PC-9 (cell line): ENCODE measurements at regions not wholly inside any gene's neighbourhood (a gene's known extent, or its start where the extent isn't known, plus 50 kb on each side); places are given as distances from the start of the nearest gene placed in this dataset.
A peak's percentile ranks its signal among the peaks of the same experiment; 100 is the strongest.

Source experiments
- BruUV-seq: library from RNA; stranded (reverse); fragments of 400-500 nt; replicated peaks from 2 replicates; lab custom pipeline; 2021; lab: Mats Ljungman, UMichigan
- CTCF ChIA-PET: fragments of 300-600 bp; sonication (Branson Sonifier 250); formaldehyde crosslinking; loops from one replicate; lab custom pipeline; 2022; ENCODE audit warnings: antibody characterized with exemption; lab: Charles Lee
- POLR2A ChIA-PET: fragments of 300-600 bp; sonication (Branson Sonifier 250); formaldehyde crosslinking; loops from one replicate; lab custom pipeline; 2022; ENCODE audit warnings: antibody characterized with exemption; ENCODE audit not compliant: unreplicated experiment; lab: Charles Lee
- DNase-seq, 2 experiments: peaks; one replicate each; pipeline versions ENCODE4 v3.0.0 to v3.0.0-alpha.2; 2015 to 2022; ENCODE audit warnings: mixed read lengths in 1 of 2
- H2AFZ ChIP-seq: fragments of 200-600 bp; sonication (generic); 2 replicates; pipeline ENCODE4 v1.8.1; 2017; ENCODE audit warnings: antibody characterized with exemption
- H3F3A ChIP-seq: fragments of 200-600 bp; sonication (generic); 2 replicates; pipeline ENCODE4 v1.8.1; 2017; ENCODE audit warnings: antibody characterized with exemption, mild to moderate bottlenecking, low read depth; ENCODE audit not compliant: insufficient read depth
- H3K27ac ChIP-seq: fragments of 200-600 bp; sonication (generic); 2 replicates; pipeline ENCODE4 v1.6.1; 2016; ENCODE audit warnings: mixed run types
- H3K27me3 ChIP-seq: fragments of 200-600 bp; sonication (generic); 2 replicates; pipeline ENCODE4 v1.6.1; 2016; ENCODE audit warnings: low read depth, mixed run types; ENCODE audit not compliant: insufficient read depth
- H3K36me3 ChIP-seq: fragments of 200-600 bp; sonication (generic); 2 replicates; pipeline ENCODE4 v1.6.1; 2016; ENCODE audit warnings: low read depth, mixed run types
- H3K4me1 ChIP-seq: fragments of 200-600 bp; sonication (generic); replicated peaks from 2 replicates; pipeline ENCODE4 v1.6.1; 2016; ENCODE audit warnings: mixed run types; ENCODE audit not compliant: insufficient read depth
- H3K4me2 ChIP-seq: fragments of 200-600 bp; sonication (generic); 2 replicates; pipeline ENCODE4 v1.6.1; 2017; ENCODE audit warnings: mixed run types
- H3K4me3 ChIP-seq: fragments of 200-600 bp; sonication (generic); 2 replicates; pipeline ENCODE4 v1.6.1; 2016; ENCODE audit warnings: mixed run types
- H3K79me2 ChIP-seq: fragments of 200-600 bp; sonication (generic); 2 replicates; pipeline ENCODE4 v1.6.1; 2017; ENCODE audit warnings: low read depth, mixed run types
- H3K9me2 ChIP-seq: fragments of 200-600 bp; sonication (generic); 2 replicates; pipeline ENCODE4 v1.8.1; 2017; ENCODE audit warnings: mild to moderate bottlenecking; ENCODE audit not compliant: insufficient read depth
- H3K9me3 ChIP-seq: fragments of 200-600 bp; sonication (generic); 2 replicates; pipeline ENCODE4 v1.8.1; 2016; ENCODE audit warnings: low read depth; ENCODE audit not compliant: insufficient read depth
- H4K20me1 ChIP-seq: fragments of 200-600 bp; sonication (generic); 2 replicates; pipeline ENCODE4 v1.8.1; 2017; ENCODE audit not compliant: insufficient read depth
- CTCF ChIP-seq: fragments of 200-600 bp; sonication (generic); conservative IDR thresholded peaks from 2 replicates; pipeline ENCODE4 v1.6.1; 2017; ENCODE audit warnings: mixed run types, antibody characterized with exemption, mild to moderate bottlenecking, moderate library complexity
- EZH2 ChIP-seq: fragments of 200-600 bp; sonication (generic); IDR thresholded peaks from 2 replicates; pipeline ENCODE4 v1.8.0; 2017; ENCODE audit warnings: antibody characterized with exemption, low read depth
- intact Hi-C: fragments of 100-400 bp; cut with micrococcal nuclease; formaldehyde crosslinking; loops from one replicate; pipeline ENCODE4 v1.10.0; 2022; ENCODE audit not compliant: unreplicated experiment

GRCh38 chr1:234983564-234984238 is 144.9 kb downstream of the TOMM20 start:
- H3K79me2 ChIP-seq = no peaks in the 10 kb centered on the region; the same call in 1 of the 2 replicates
- no peaks in the 10 kb centered on the region for H4K20me1 ChIP-seq
- CTCF ChIA-PET = no interaction called here
- H3K4me1 ChIP-seq = peaks cover 98% of the 10 kb centered on the region
- H3K9me3 ChIP-seq = no peaks in the 10 kb centered on the region
- POLR2A ChIA-PET = interaction anchor here (0.7 to 0.8 kb wide), 2 partner anchors 14 to 26 kb away, joined by 3 read pairs; no protein-coding TSS in a partner anchor
- TF ChIP-seq EZH2 = no peak
- TF ChIP-seq CTCF = no peak
- no TSS peak for BruUV-seq
- peak overlapping the region; percentile 14 for H3K4me2 ChIP-seq
- H3K27ac ChIP-seq = peak overlapping the region; percentile 99
- H3K27me3 ChIP-seq = no peaks in the 10 kb centered on the region
- no peak for DNase-seq
- intact Hi-C loops = no loop called here
- no peaks in the 10 kb centered on the region for H3K9me2 ChIP-seq
- no peaks in the 10 kb centered on the region for H3K36me3 ChIP-seq
- no peak overlapping the region for H3K4me3 ChIP-seq
- H2AFZ ChIP-seq = no peak overlapping the region
- H3F3A ChIP-seq = peaks cover 86% of the 10 kb centered on the region

GRCh38 chr1:234981758-234982157 is 146.9 kb downstream of the TOMM20 start:
- Histone ChIP-seq H3K36me3 (no peaks in the 10 kb centered on the region), H3K4me3 (peak overlapping the region; percentile 24; the same call in 1 of the 2 replicates), H3K27ac (peak overlapping the region; percentile 99), H3F3A (peaks cover 78% of the 10 kb centered on the region), H3K4me1 (peaks cover 98% of the 10 kb centered on the region), H3K9me3 (no peaks in the 10 kb centered on the region), H4K20me1 (no peaks in the 10 kb centered on the region), H3K79me2 (peaks cover 9% of the 10 kb centered on the region), H3K27me3 (no peaks in the 10 kb centered on the region), H3K4me2 (peak overlapping the region; percentile 68), H3K9me2 (no peaks in the 10 kb centered on the region), H2AFZ (no peak overlapping the region)
- BruUV-seq = no TSS peak
- CTCF ChIA-PET = no interaction called here
- intact Hi-C loops = no loop called here
- POLR2A ChIA-PET = interaction anchor here (0.6 kb wide), 1 partner anchor 59 kb away, joined by 5 read pairs; no protein-coding TSS in a partner anchor
- no peak for DNase-seq
- TF ChIP-seq CTCF (no peak), EZH2 (no peak)

GRCh38 chr1:234980645-234981396 is 147.8 kb downstream of the TOMM20 start:
- Histone ChIP-seq H3K9me3 (no peaks in the 10 kb centered on the region), H3K4me2 (peak overlapping the region; percentile 68), H3K36me3 (no peaks in the 10 kb centered on the region), H2AFZ (peak overlapping the region; percentile 24; the same call in 1 of the 2 replicates), H3K79me2 (peaks cover 17% of the 10 kb centered on the region), H3F3A (peaks cover 77% of the 10 kb centered on the region), H3K27ac (peak overlapping the region; percentile 99), H3K27me3 (no peaks in the 10 kb centered on the region), H3K4me1 (peaks cover 100% of the 10 kb centered on the region), H3K9me2 (no peaks in the 10 kb centered on the region), H4K20me1 (no peaks in the 10 kb centered on the region), H3K4me3 (peak overlapping the region; percentile 24; the same call in 1 of the 2 replicates)
- TSS peak; percentile 81 for BruUV-seq
- POLR2A ChIA-PET = interaction anchor here (0.6 to 1.4 kb wide), 6 partner anchors 17 to 341 kb away, joined by 3 to 5 read pairs (median 4); no protein-coding TSS in a partner anchor
- no peak for TF ChIP-seq EZH2
- TF ChIP-seq CTCF = no peak
- CTCF ChIA-PET = interaction anchor here (1.3 kb wide), 1 partner anchor 482 kb away, joined by 3 read pairs; no protein-coding TSS in a partner anchor
- DNase-seq = peak; percentile 83 to 96
- intact Hi-C loops = loop anchor here (1.0 kb wide), 4 partner anchors 16 to 257 kb away; no protein-coding TSS in a partner anchor
